ENCODE measurements at regions not wholly inside any gene's neighbourhood (a gene's known extent, or its start where the extent isn't known, plus 50 kb on each side); places are given as distances from the start of the nearest gene placed in this dataset.

DNA sequence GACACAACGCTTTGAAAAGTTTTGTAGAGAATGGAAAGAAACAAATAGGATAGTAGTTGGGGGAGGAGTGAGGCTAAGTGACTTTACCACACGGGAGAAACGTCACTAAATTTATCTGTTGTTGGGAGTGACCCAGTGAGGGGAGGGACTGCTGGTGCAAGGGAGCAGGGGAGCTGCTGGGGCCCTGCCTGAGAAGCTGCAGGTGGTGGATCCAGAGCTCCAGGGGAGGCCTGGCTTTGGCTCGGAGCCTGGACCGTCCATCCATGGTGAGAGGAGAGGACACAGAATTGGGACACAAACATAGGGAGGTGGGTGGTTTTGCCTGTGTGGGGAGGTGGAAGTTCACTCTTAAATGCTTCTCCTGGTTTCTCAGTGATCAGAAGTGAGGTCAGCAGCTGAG is 107.6 kb downstream of the GOSR1 start:
- TF ChIP-seq, protein P1, sequence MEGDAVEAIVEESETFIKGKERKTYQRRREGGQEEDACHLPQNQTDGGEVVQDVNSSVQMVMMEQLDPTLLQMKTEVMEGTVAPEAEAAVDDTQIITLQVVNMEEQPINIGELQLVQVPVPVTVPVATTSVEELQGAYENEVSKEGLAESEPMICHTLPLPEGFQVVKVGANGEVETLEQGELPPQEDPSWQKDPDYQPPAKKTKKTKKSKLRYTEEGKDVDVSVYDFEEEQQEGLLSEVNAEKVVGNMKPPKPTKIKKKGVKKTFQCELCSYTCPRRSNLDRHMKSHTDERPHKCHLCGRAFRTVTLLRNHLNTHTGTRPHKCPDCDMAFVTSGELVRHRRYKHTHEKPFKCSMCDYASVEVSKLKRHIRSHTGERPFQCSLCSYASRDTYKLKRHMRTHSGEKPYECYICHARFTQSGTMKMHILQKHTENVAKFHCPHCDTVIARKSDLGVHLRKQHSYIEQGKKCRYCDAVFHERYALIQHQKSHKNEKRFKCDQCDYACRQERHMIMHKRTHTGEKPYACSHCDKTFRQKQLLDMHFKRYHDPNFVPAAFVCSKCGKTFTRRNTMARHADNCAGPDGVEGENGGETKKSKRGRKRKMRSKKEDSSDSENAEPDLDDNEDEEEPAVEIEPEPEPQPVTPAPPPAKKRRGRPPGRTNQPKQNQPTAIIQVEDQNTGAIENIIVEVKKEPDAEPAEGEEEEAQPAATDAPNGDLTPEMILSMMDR (conservative IDR thresholded peaks at IDR 0.05; ENCODE audit: low read length), result no peak
- no peak for TF ChIP-seq EZH2phosphoT487 (IDR thresholded peaks at IDR 0.05; ENCODE audit: borderline replicate concordance, low read depth, low read length)
